BE2C (cell line): ENCODE measurements at regions not wholly inside any gene's neighbourhood (a gene's known extent, or its start where the extent isn't known, plus 50 kb on each side); places are given as distances from the start of the nearest gene placed in this dataset.
A peak's percentile ranks its signal among the peaks of the same experiment; 100 is the strongest.

Experiments used
- DNase-seq: peaks from one replicate; pipeline ENCODE4 v3.0.0-alpha.2; 2020
- H3K27me3 ChIP-seq: fragments of 250-450 bp; sonication (Bioruptor Pico); 2 replicates; pipeline ENCODE4 v1.5.1; 2020; ENCODE audit warnings: mild to moderate bottlenecking
- H3K36me3 ChIP-seq: fragments of 250-450 bp; sonication (Bioruptor Pico); 2 replicates; pipeline ENCODE4 v1.5.1; 2020; ENCODE audit warnings: mild to moderate bottlenecking
- H3K4me1 ChIP-seq: fragments of 250-450 bp; sonication (Bioruptor Pico); 2 replicates; pipeline ENCODE4 v1.5.1; 2020
- H3K4me3 ChIP-seq: 2 replicates; pipeline ENCODE4 v1.5.1; 2011; ENCODE audit warnings: low read depth, low read length
- H3K9me3 ChIP-seq: fragments of 250-450 bp; sonication (Bioruptor Pico); 2 replicates; pipeline ENCODE4 v1.5.1; 2020
- CTCF ChIP-seq: IDR thresholded peaks from 2 replicates; pipeline ENCODE4 v1.5.1; 2012; ENCODE audit warnings: mild to moderate bottlenecking, low read depth, low read length

GRCh38 chr13:108137176-108137575 is 78.2 kb downstream of the LIG4 start:
- Histone ChIP-seq H3K4me3 (no peak overlapping the region), H3K9me3 (no peaks in the 10 kb centered on the region), H3K36me3 (no peaks in the 10 kb centered on the region), H3K27me3 (no peaks in the 10 kb centered on the region), H3K4me1 (no peaks in the 10 kb centered on the region; the same call in 1 of the 2 replicates)
- no peak for DNase-seq
- TF ChIP-seq CTCF, result no peak

GRCh38 chr13:108127406-108127805 is 87.9 kb downstream of the LIG4 start:
- H3K4me1 ChIP-seq, result peaks cover 3% of the 10 kb centered on the region; the same call in 1 of the 2 replicates
- DNase-seq, result no peak
- no peak overlapping the region for H3K4me3 ChIP-seq
- H3K9me3 ChIP-seq, result no peaks in the 10 kb centered on the region
- no peaks in the 10 kb centered on the region for H3K36me3 ChIP-seq
- no peaks in the 10 kb centered on the region for H3K27me3 ChIP-seq
- TF ChIP-seq CTCF, result no peak

GRCh38 chr13:108126056-108126455 is 89.3 kb downstream of the LIG4 start:
- no peak for TF ChIP-seq CTCF
- no peak overlapping the region for H3K4me3 ChIP-seq
- no peak for DNase-seq
- H3K27me3 ChIP-seq, result no peaks in the 10 kb centered on the region
- H3K4me1 ChIP-seq, result peaks cover 3% of the 10 kb centered on the region; the same call in 1 of the 2 replicates
- no peaks in the 10 kb centered on the region for H3K9me3 ChIP-seq
- H3K36me3 ChIP-seq, result no peaks in the 10 kb centered on the region

- Histone ChIP-seq H3K9me3 (no peaks in the 10 kb centered on the region), H3K4me1 (peaks cover 3% of the 10 kb centered on the region; the same call in 1 of the 2 replicates), H3K4me3 (no peak overlapping the region), H3K27me3 (no peaks in the 10 kb centered on the region), H3K36me3 (no peaks in the 10 kb centered on the region)
- TF ChIP-seq CTCF, result peak; percentile 34
- no peak for DNase-seq
These were observed 93.9 kb downstream of the LIG4 start for GRCh38 chr13:108121406-108121805.

GRCh38 chr13:108120856-108121255 is 94.5 kb downstream of the LIG4 start:
- DNase-seq, result no peak
- no peak for TF ChIP-seq CTCF
- H3K4me3 ChIP-seq, result no peak overlapping the region

GRCh38 chr13:108120302-108120701 is 95.0 kb downstream of the LIG4 start:
- H3K4me1 ChIP-seq, result peaks cover 3% of the 10 kb centered on the region; the same call in 1 of the 2 replicates
- H3K27me3 ChIP-seq, result no peaks in the 10 kb centered on the region
- no peaks in the 10 kb centered on the region for H3K36me3 ChIP-seq
- H3K4me3 ChIP-seq, result no peak overlapping the region
- TF ChIP-seq CTCF, result no peak
- no peaks in the 10 kb centered on the region for H3K9me3 ChIP-seq
- peak; percentile 26 for DNase-seq

More at GRCh38 chr13:108120856-108121255, 94.5 kb downstream of the LIG4 start:
- Histone ChIP-seq H3K9me3 (no peaks in the 10 kb centered on the region), H3K36me3 (no peaks in the 10 kb centered on the region), H3K4me1 (peaks cover 3% of the 10 kb centered on the region; the same call in 1 of the 2 replicates), H3K27me3 (no peaks in the 10 kb centered on the region)
